ENCODE measurements at regions not wholly inside any gene's neighbourhood (a gene's known extent, or its start where the extent isn't known, plus 50 kb on each side); places are given as distances from the start of the nearest gene placed in this dataset.

DNA sequence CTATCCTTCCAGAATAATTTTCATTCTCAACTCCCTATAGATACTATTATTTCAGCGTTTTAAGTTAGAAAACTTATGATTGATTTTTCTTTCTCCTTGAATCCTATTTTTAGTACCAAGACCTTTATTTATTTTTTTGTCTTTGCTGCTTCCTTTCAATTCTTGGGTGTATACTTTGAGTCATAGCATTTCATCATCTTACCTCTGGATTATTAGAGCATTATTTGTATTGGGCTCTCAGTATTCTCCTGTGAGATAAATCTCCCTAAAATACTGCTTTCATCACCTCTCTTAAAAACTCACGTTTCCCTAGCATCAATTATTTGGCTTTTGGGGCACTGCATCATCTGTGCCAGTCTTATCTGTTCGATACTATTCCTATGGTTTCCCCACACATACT lies 222.8 kb downstream of the POSTN start:
- no peak for TF ChIP-seq ZNF274 (IDR thresholded peaks at IDR 0.05; ENCODE audit: low read depth, low read length)
- no peak overlapping the region for H3K4me3 ChIP-seq (ENCODE audit: low read length)

DNA sequence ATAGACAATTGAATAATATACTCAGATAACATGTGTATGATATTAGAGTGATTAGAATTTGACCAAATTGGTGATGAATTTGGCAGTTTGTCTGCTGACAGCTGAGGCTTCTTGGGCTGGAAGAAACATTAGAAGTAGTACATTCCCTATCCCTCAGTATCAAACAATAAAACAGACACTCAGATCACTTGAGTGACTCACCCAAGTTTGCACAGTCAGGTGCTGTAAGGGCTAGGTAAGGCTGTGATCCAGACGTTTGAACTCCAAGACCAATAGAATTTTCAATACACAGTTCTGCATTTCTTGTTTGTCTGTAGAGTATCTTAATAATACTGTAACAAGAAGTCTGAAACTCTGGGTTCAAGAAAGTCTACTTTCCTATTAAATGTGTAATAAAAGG lies 223.5 kb downstream of the POSTN start:
- no peak overlapping the region for H3K4me3 ChIP-seq (ENCODE audit: low read length)
- TF ChIP-seq ZNF274 (IDR thresholded peaks at IDR 0.05; ENCODE audit: low read depth, low read length): no peak

DNA sequence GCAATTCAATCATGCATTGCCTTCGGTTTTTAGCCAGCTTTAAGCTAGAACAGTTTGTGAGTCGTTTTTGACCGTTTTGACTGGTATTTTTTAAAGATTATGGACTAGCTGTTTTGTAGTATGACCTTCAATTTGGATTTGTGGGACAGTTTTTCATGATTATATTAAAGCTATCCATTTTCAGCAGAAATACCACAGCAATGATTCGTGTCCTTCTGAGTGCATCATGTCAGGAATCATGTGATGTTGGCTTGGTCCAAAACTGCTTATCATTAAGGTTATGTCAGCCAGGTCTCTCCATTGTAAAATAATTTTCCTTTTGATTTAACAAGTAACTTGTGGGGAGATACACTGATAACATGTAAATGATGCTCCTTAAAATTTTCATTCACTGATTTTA lies 229.0 kb downstream of the POSTN start:
- no peak overlapping the region for H3K4me3 ChIP-seq (ENCODE audit: low read length)
- TF ChIP-seq ZNF274 (IDR thresholded peaks at IDR 0.05; ENCODE audit: low read depth, low read length): no peak

DNA sequence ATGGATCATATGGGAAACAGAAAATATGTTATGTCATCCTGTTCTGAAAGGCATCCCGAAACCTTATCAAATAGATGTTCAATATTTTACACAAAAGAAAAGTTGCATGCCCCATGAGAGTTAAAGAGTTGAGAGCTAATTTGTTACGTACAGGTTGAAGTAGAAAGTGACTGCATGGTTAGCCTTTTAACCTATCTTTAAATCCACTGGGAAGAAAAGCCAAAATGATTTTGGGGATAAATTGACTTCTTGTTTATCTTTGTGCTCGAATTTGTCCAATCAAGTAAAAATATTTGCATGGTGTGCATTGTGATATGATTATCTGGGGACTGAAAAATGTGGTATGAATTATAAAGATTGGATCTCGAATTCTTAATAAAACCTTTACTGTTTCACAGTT lies 230.1 kb downstream of the POSTN start:
- H3K4me3 ChIP-seq (ENCODE audit: low read length): no peak overlapping the region
- TF ChIP-seq ZNF274 (IDR thresholded peaks at IDR 0.05; ENCODE audit: low read depth, low read length): no peak

DNA sequence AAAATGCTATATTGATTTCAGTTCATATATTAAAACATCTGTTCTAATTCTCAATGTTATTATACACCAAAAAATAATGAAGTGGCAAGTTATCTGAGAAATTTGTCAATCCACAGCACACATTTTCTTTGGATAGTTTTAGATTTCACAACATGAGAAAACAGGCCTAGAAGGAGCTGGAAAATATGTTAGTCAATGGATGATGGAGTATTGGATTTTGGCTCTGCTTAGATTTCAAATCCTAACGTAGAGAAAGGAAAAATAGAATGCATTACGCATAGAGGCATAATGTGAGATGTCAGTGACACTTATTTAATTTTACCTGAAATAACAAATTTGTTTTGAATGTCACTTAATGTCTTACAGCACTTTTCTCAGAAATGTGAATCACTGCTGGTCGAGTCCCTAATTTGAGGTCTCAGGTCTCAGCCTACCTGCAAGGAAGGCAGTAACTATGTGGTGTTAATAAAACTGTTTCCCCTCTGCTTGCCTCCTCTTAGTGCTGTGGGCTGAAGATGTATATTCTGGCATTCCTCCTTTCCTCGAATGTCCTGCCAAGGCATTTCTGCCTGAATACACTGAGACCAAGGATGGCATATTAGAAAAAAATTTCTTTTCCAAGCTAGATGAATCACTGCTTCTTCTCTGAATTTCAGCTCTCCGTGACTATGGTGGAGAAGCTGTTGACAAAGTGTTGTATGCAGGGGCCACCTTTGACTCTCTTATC lies 232.4 kb downstream of the POSTN start:
- no peak overlapping the region for H3K4me3 ChIP-seq (ENCODE audit: low read length)
- no peak for TF ChIP-seq ZNF274 (IDR thresholded peaks at IDR 0.05; ENCODE audit: low read depth, low read length)

DNA sequence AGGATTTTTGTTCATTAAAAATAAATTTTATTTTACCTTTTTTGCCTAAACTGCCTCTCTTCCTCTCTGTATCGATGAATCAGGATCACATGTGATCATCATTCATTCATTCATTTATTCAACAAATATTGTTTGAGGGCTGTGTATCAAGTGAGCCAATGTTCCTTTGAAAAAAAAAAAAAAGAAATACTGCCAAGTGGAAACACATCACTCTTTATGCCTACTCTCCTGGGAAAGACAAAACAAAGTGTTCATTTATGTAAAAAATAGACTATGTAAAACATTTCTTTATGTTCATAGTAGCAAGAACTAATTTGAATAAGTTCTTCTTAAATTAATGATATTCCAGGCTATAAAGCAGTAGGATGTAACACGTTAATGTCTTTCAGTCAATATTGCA lies 233.1 kb downstream of the POSTN start:
- H3K4me3 ChIP-seq (ENCODE audit: low read length): no peak overlapping the region
- TF ChIP-seq ZNF274 (IDR thresholded peaks at IDR 0.05; ENCODE audit: low read depth, low read length): no peak

DNA sequence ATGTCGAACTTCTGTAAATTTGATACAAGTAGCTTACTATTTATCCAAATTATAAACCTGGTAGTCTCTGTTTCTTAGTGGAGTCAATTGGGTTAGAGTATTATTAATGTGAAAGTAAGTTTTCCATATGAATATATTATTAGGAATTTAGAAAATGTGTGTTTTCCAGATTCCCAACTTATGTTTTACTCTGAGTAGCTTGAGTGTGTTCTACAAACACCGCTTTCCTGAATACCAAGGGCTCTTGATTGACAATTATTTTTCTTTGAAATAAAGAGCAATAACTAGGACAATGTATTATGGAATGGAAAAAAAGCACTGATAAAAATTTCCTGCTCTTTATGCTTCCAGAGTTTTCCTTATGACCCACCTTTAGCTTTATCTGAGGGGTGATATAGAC lies 233.6 kb downstream of the POSTN start:
- no peak for TF ChIP-seq ZNF274 (IDR thresholded peaks at IDR 0.05; ENCODE audit: low read depth, low read length)
- H3K4me3 ChIP-seq (ENCODE audit: low read length): no peak overlapping the region

DNA sequence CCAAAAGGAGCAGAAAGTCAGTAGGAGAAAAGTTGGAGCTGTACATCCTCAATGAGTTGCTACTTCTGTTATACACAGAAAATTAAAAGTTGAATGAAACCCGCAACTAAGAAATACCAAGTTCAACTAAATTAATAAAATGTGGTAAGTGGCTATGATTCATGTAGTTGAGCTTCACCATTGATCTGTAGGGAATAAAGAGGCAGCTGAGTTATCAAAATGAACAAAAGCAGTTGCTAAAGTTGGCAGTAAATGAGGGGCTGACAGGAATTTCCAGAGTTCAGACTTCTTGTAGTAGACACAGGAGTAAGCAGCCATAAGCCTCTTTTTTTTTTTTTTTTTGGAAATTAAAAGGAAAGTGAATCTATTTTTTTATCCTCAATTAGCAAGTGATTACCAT lies 234.6 kb downstream of the POSTN start:
- H3K4me3 ChIP-seq (ENCODE audit: low read length): no peak overlapping the region
- no peak for TF ChIP-seq ZNF274 (IDR thresholded peaks at IDR 0.05; ENCODE audit: low read depth, low read length)

DNA sequence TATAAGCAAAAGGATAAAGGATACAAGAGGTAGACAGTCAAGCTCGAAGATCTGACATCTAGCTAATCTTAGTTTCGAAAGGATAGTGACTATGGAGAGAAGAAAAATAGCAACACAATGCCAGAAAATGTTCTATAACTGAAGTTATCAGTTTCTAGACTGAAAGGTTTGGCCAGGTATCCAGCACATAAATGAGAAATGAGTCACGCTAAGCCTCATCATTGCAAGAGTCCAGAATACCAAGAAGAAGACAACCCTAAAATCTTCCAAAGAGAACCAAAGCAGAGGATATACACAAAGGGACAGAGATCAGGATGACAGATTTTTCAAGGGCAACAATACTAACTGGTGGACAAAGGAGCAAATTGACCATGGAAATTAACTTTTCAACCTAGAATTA lies 237.0 kb downstream of the POSTN start:
- H3K4me3 ChIP-seq (ENCODE audit: low read length): no peak overlapping the region
- TF ChIP-seq ZNF274 (IDR thresholded peaks at IDR 0.05; ENCODE audit: low read depth, low read length): no peak

DNA sequence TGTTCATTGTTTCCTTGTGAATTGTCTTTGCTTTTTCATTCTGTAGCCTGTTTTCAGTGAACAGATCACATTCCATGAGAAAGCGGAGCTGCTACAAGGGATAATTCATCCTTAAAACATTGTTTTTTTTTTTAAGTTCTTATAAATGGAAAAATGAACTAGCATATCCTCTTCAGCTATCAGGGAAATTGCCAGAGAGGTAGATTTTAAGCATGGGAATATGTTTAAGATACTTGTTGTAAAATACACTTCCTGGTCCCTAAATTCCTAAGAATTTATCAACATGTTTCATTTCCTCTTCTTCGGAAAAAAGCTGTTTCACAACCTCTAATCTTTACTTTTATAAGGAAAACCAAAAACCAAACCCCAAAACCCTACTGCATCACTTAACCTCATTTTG lies 238.0 kb downstream of the POSTN start:
- H3K4me3 ChIP-seq (ENCODE audit: low read length): no peak overlapping the region

DNA sequence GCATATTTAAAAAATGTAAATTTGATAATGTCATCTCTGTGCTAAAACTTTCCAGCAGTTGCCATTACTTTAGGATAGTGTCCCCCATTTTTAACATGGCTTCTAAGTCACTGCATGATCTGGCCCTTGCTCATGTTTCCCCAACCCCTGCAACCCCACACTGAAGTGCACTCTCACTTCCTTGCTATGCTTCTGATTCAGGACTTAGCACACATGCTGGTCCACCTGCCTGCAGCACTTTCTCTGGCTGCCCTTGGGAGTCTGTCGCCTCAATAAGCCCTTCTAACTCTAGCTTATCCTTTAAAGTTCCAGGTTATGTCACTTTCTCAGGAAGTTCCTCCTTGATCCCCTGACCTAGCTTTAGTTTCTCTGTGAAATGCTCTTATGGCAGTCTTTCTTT lies 241.0 kb downstream of the POSTN start:
- no peak overlapping the region for H3K4me3 ChIP-seq (ENCODE audit: low read length)
- no peak for TF ChIP-seq ZNF274 (IDR thresholded peaks at IDR 0.05; ENCODE audit: low read depth, low read length)

More for the DNA sequence above, 238.0 kb downstream of the POSTN start:
- TF ChIP-seq ZNF274 (IDR thresholded peaks at IDR 0.05; ENCODE audit: low read depth, low read length): no peak

DNA sequence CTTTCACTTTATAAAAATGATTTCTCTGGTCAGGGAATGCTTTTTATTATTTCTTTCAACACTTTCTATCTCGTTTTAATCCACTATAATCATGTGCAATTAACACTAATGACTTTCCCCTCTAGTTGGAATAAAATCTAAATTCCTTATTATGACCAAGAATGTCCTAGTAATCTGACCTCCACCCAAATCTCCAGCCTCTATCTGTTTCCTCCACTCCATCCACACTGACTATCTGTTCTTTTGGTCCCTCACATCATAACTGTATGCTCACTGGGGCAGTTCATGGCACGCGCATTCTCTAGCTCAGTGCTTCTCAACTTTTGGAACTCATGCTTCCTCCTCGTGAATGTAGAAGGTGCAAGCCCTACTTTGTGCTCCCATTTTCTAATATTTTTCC lies 244.7 kb downstream of the POSTN start:
- H3K4me3 ChIP-seq (ENCODE audit: low read length): no peak overlapping the region
- TF ChIP-seq ZNF274 (IDR thresholded peaks at IDR 0.05; ENCODE audit: low read depth, low read length): no peak

DNA sequence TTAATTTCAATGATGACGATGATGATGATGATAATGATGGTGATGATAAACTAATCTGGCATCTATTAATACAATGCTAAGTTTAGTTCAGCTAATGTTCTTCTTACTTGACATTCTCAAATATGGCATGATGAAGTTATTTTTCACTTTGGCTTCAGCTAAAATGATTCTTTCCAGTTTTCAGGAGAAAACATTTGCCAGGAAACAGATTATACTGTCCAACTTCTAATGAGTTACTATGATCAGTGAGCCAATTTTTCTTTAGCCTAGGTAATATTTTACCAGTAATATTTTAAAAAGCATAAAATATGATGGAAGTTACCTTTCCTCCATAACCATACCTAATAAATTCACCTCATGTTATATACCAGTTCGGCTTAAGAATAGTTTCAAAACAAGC lies 245.7 kb upstream of the CSNK1A1L start:
- H3K4me3 ChIP-seq (ENCODE audit: low read length): no peak overlapping the region
- no peak for TF ChIP-seq ZNF274 (IDR thresholded peaks at IDR 0.05; ENCODE audit: low read depth, low read length)

DNA sequence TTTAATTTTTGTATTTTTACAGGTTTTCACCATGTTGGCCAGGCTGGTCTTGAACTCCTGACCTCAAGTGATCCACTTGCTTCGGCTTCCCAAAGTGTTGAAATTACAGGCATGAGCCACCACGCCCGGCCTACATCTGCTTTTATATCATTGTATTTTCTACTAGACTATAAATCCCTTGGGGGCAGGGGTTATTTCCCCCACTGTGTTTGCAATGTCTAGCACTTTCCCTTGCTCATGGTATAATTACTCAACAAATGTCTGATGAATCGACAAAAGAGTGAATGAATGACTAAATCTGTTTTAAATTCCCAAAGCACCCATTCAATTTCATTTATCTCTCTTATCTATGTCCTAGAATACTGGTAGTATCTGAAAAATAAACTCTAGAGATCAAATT lies 244.5 kb upstream of the CSNK1A1L start:
- no peak for TF ChIP-seq ZNF274 (IDR thresholded peaks at IDR 0.05; ENCODE audit: low read depth, low read length)

DNA sequence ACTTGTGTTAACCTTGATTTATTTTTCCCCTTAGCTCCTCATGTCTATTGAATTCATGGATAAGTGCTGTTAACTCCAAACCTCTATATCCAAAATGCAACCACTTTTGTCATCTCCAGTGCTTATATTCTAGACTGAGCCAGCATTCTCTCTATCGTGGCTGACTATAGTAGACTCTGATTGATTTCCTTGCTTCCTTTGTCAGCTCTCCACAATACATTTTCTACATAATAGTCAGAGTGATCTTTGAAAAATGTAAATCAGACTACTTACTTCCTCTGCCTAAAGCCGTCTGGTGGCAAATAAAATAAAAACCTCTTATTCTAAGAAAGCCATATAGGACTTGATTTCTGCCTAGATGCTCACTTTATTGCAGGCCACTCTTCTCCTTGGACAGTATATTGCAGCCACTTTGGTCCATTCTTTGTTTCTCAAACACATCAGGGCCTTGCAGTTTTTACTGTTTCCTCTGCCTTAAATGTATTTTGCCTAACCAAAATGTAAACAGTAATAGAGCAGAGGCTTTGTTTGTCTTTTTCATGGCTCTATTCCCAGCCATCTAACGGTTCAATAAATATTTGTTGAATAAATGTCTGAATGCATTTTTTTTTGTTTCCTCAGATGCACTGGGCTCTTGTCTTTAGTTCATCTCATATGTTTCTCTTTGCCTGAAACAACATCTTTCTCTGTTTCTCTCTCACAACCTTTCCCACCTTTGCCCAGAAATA lies 243.6 kb upstream of the CSNK1A1L start:
- H3K4me3 ChIP-seq (ENCODE audit: low read length): no peak overlapping the region
- no peak for TF ChIP-seq ZNF274 (IDR thresholded peaks at IDR 0.05; ENCODE audit: low read depth, low read length)

More for the DNA sequence above, 244.5 kb upstream of the CSNK1A1L start:
- no peak overlapping the region for H3K4me3 ChIP-seq (ENCODE audit: low read length)

Measured in GM08714 (cell line).